ENCODE measurements at regions not wholly inside any gene's neighbourhood (a gene's known extent, or its start where the extent isn't known, plus 50 kb on each side); places are given as distances from the start of the nearest gene placed in this dataset.

DNA sequence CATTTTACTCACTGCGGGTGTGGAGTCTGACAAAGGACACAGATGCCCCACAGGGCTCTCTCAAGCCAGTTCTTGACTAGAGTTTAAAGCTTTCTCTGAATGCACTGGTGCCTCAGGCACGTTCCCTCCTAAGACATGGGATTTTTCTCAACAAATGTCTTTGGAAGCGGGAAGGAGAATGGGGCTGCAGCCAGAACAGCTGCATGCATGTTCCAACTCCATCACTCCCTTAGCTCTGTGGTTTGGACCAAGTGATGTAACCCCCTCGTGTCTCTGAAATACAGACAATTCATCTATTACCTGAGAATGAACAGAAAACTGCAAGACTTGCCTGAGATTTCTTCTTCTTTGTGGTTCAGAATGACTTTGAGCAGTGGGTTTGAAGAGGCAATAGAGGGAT lies 141.7 kb upstream of the SERPINE2 start:
- TF ChIP-seq, protein P1, sequence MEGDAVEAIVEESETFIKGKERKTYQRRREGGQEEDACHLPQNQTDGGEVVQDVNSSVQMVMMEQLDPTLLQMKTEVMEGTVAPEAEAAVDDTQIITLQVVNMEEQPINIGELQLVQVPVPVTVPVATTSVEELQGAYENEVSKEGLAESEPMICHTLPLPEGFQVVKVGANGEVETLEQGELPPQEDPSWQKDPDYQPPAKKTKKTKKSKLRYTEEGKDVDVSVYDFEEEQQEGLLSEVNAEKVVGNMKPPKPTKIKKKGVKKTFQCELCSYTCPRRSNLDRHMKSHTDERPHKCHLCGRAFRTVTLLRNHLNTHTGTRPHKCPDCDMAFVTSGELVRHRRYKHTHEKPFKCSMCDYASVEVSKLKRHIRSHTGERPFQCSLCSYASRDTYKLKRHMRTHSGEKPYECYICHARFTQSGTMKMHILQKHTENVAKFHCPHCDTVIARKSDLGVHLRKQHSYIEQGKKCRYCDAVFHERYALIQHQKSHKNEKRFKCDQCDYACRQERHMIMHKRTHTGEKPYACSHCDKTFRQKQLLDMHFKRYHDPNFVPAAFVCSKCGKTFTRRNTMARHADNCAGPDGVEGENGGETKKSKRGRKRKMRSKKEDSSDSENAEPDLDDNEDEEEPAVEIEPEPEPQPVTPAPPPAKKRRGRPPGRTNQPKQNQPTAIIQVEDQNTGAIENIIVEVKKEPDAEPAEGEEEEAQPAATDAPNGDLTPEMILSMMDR (optimal IDR thresholded peaks at IDR 0.05 in 1 of 3, IDR thresholded peaks at IDR 0.05 in 1 of 3, conservative IDR thresholded peaks at IDR 0.05 in 1 of 3; ENCODE audit: extremely low read depth in 1 of 3, insufficient read depth in 2 of 3, low read length in 3 of 3) = no peak
- no peak for TF ChIP-seq EZH2 (IDR thresholded peaks at IDR 0.05; ENCODE audit: low read length)
